Keratinocyte (primary cell): ENCODE measurements at regions not wholly inside any gene's neighbourhood (a gene's known extent, or its start where the extent isn't known, plus 50 kb on each side); places are given as distances from the start of the nearest gene placed in this dataset.

Experiments used
- DNase-seq: peaks from one replicate; pipeline ENCODE4 v3.0.0-alpha.2; 2011; ENCODE audit warnings: low read depth, missing footprints, low spot score
- FAIRE-seq: peaks from 2 replicates; lab custom pipeline; 2011; peaks lifted over from hg19 to GRCh38; lab: Jason Lieb, UNC
- H2AFZ ChIP-seq: 2 replicates; pipeline ENCODE4 v1.6.0; 2012; ENCODE audit warnings: low read length, control low read depth, inconsistent platforms; ENCODE audit not compliant: control insufficient read depth
- H3K27ac ChIP-seq: 2 replicates; pipeline ENCODE4 v1.5.1; 2011; ENCODE audit warnings: low read length; ENCODE audit not compliant: control insufficient read depth, insufficient read depth
- H3K27me3 ChIP-seq: 3 replicates; pipeline ENCODE4 v1.6.0; 2011; ENCODE audit warnings: low read length; ENCODE audit not compliant: control insufficient read depth, insufficient read depth; ENCODE audit errors: extremely low read depth
- H3K36me3 ChIP-seq, 2 experiments: 2 replicates in 1 of 2; 3 replicates in 1 of 2; pipeline ENCODE4 v1.5.1; 2011; ENCODE audit warnings: low read length in 2 of 2, mild to moderate bottlenecking in 1 of 2; ENCODE audit not compliant: control insufficient read depth in 2 of 2, insufficient read depth in 2 of 2; ENCODE audit errors: extremely low read depth in 1 of 2
- H3K4me1 ChIP-seq: 3 replicates; pipeline ENCODE4 v1.5.1; 2011; ENCODE audit warnings: low read length; ENCODE audit not compliant: control insufficient read depth, insufficient read depth; ENCODE audit errors: extremely low read depth
- H3K4me2 ChIP-seq: 3 replicates; pipeline ENCODE4 v1.6.0; 2011; ENCODE audit warnings: low read depth, low read length; ENCODE audit not compliant: control insufficient read depth, insufficient read depth; ENCODE audit errors: extremely low read depth
- H3K4me3 ChIP-seq, 3 experiments: fragments of 200-600 bp in 1 of 3; sonication (generic) in 1 of 3; 2 replicates in 2 of 3; 3 replicates in 1 of 3; pipeline ENCODE4 v1.5.1; 2011 to 2016; ENCODE audit warnings: low read length in 3 of 3, mild to moderate bottlenecking in 3 of 3, control low read depth in 2 of 3, inconsistent platforms in 1 of 3, low read depth in 1 of 3, mixed read lengths in 1 of 3, mixed run types in 1 of 3, moderate library complexity in 1 of 3; ENCODE audit not compliant: control insufficient read depth in 2 of 3, insufficient read depth in 2 of 3; ENCODE audit errors: extremely low read depth in 1 of 3
- H3K79me2 ChIP-seq: 2 replicates; pipeline ENCODE4 v1.6.0; 2012; ENCODE audit warnings: low read length; ENCODE audit not compliant: control insufficient read depth, insufficient read depth
- H3K9ac ChIP-seq: 3 replicates; pipeline ENCODE4 v1.6.0; 2011; ENCODE audit warnings: low read length; ENCODE audit not compliant: control insufficient read depth, insufficient read depth; ENCODE audit errors: extremely low read depth
- H3K9me1 ChIP-seq: 3 replicates; pipeline ENCODE4 v1.6.0; 2011; ENCODE audit warnings: low read length; ENCODE audit not compliant: control insufficient read depth, insufficient read depth; ENCODE audit errors: extremely low read depth
- H3K9me3 ChIP-seq: 2 replicates; pipeline ENCODE4 v1.5.1; 2012; ENCODE audit warnings: low read depth, low read length; ENCODE audit not compliant: control insufficient read depth
- H4K20me1 ChIP-seq: 3 replicates; pipeline ENCODE4 v1.6.0; 2011; ENCODE audit warnings: low read length; ENCODE audit not compliant: control insufficient read depth, insufficient read depth; ENCODE audit errors: extremely low read depth
- CTCF ChIP-seq, 3 experiments: IDR thresholded peaks in 1 of 3; conservative IDR thresholded peaks in 1 of 3; optimal IDR thresholded peaks in 1 of 3; 2 replicates in 2 of 3; 3 replicates in 1 of 3; pipeline versions ENCODE3 to v1.5.1; 2011; ENCODE audit warnings: low read length in 3 of 3, mild to moderate bottlenecking in 3 of 3, moderate library complexity in 2 of 3, control low read depth in 1 of 3, inconsistent platforms in 1 of 3; ENCODE audit not compliant: insufficient read depth in 2 of 3; ENCODE audit errors: extremely low read depth in 1 of 3
- EZH2 ChIP-seq: IDR thresholded peaks from one replicate; pipeline ENCODE4 v1.6.1; 2012; ENCODE audit warnings: inconsistent platforms, mild to moderate bottlenecking, low read length, moderate library complexity
- dilution Hi-C: fragments of 300-500 bp; cut with MboI; formaldehyde crosslinking; loops from one replicate; pipeline ENCODE4 v1.7.0; 2020; ENCODE audit warnings: low sequenced_read_pairs; ENCODE audit not compliant: extremely low pct_ligation_motif_present

DNA sequence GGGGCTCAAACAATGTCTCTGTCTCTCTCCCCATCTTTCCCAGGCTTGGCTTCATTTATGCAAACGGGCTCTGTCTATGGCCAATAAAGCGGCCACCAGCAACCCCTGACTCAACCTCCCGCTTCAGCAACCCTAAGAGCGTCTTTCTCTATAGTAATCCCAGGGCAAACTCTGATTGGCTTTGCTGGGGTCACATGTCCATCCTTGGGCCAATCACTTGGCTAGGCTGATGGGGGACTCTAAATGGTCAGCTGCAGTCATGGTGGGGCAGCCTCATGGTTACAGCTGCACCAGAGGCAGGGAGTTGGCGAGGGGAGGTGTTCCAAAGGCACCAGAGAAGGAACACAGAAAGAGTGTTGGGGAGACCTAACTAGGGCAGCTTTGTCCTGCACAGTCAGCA is 68.5 kb upstream of the BLCAP start:
- Histone ChIP-seq H3K9me1 (no peaks in the 10 kb centered on the region), H3K36me3 (no peaks in the 10 kb centered on the region), H3K79me2 (no peaks in the 10 kb centered on the region), H4K20me1 (peaks cover 4% of the 10 kb centered on the region), H3K4me3 (no peak overlapping the region), H3K27ac (no peak overlapping the region), H3K4me2 (no peak overlapping the region), H3K4me1 (no peaks in the 10 kb centered on the region), H3K27me3 (peaks cover 25% of the 10 kb centered on the region), H2AFZ (no peak overlapping the region), H3K9me3 (no peaks in the 10 kb centered on the region), H3K9ac (no peak overlapping the region)
- no peak for TF ChIP-seq CTCF (optimal IDR thresholded peaks at IDR 0.05 in 1 of 3, IDR thresholded peaks at IDR 0.05 in 1 of 3, conservative IDR thresholded peaks at IDR 0.05 in 1 of 3; ENCODE audit: extremely low read depth in 1 of 3, insufficient read depth in 2 of 3, low read length in 3 of 3)
- TF ChIP-seq EZH2, result no peak
- dilution Hi-C loops, result no loop called here
- FAIRE-seq (no peak), DNase-seq (no peak)

GRCh38 chr20:37593710-37594109 is 66.0 kb upstream of the BLCAP start:
- Histone ChIP-seq H3K9me3 (no peaks in the 10 kb centered on the region), H2AFZ (no peak overlapping the region), H3K27me3 (peaks cover 17% of the 10 kb centered on the region), H3K4me1 (no peaks in the 10 kb centered on the region), H3K9me1 (no peaks in the 10 kb centered on the region), H3K27ac (no peak overlapping the region), H3K79me2 (no peaks in the 10 kb centered on the region), H3K36me3 (no peaks in the 10 kb centered on the region), H3K4me3 (no peak overlapping the region), H4K20me1 (peaks cover 4% of the 10 kb centered on the region), H3K4me2 (no peak overlapping the region), H3K9ac (no peak overlapping the region)
- dilution Hi-C loops, result no loop called here
- FAIRE-seq, result no peak
- TF ChIP-seq EZH2 (no peak), CTCF (optimal IDR thresholded peaks at IDR 0.05 in 1 of 3, IDR thresholded peaks at IDR 0.05 in 1 of 3, conservative IDR thresholded peaks at IDR 0.05 in 1 of 3; ENCODE audit: extremely low read depth in 1 of 3, insufficient read depth in 2 of 3, low read length in 3 of 3) (no peak)
- no peak for DNase-seq
